ENCODE measurements at regions not wholly inside any gene's neighbourhood (a gene's known extent, or its start where the extent isn't known, plus 50 kb on each side); places are given as distances from the start of the nearest gene placed in this dataset.

DNA sequence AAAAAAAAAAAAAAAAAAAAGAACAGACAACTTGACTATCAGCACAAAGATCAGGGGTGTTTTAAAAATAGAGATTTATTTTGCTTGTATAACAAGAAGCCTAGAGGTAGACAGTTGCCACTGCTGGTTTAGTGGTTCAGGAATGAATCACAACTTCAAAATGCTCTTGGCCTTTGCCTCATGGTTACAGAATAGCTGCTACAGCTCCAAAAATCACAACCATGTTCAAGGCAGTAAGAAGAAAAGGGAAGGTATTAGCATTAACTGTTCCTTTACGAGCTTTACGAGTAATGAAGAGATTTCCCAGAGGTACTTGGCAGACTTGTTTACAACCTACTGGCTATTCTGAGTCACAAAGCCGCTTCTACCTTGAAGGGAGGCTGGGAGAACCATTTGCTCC, 52.5 kb upstream of the PPM1J start:
- TF ChIP-seq CTCF (IDR thresholded peaks at IDR 0.05; ENCODE audit: borderline replicate concordance, insufficient read depth, low read depth, low read length), result no peak
- H3K4me3 ChIP-seq (ENCODE audit: low read depth, low read length), result no peak overlapping the region

Data from GM12875 (cell line).